Activated T-cell treated with anti-CD3 and anti-CD28 coated beads, Interleukin-2, amount 50 U/mL, for 1 hour (primary cell): ENCODE measurements at regions not wholly inside any gene's neighbourhood (a gene's known extent, or its start where the extent isn't known, plus 50 kb on each side); places are given as distances from the start of the nearest gene placed in this dataset.

Experiments used
- DNase-seq: peaks from one replicate; pipeline ENCODE4 v3.0.0-alpha.2; 2020

- DNase-seq, result no peak
Observed at GRCh38 chr15:91523596-91523995, 329.9 kb upstream of the SLCO3A1 start.

GRCh38 chr15:91524534-91524933, 329.0 kb upstream of the SLCO3A1 start:
- DNase-seq, result no peak

GRCh38 chr15:91525751-91526150, 327.8 kb upstream of the SLCO3A1 start:
- no peak for DNase-seq

- DNase-seq, result no peak
Observed at GRCh38 chr15:91526424-91526823, 327.1 kb upstream of the SLCO3A1 start.

GRCh38 chr15:91528801-91529200, 324.7 kb upstream of the SLCO3A1 start:
- no peak for DNase-seq

- no peak for DNase-seq
Observed at GRCh38 chr15:91529534-91529933, 324.0 kb upstream of the SLCO3A1 start.

- no peak for DNase-seq
Observed at GRCh38 chr15:91530279-91530678, 323.2 kb upstream of the SLCO3A1 start.

- no peak for DNase-seq
Observed at GRCh38 chr15:91530956-91531582, 322.4 kb upstream of the SLCO3A1 start.

- no peak for DNase-seq
Observed at GRCh38 chr15:91534235-91534634, 319.3 kb upstream of the SLCO3A1 start.

- no peak for DNase-seq
Observed at GRCh38 chr15:91534976-91535375, 318.5 kb upstream of the SLCO3A1 start.

- DNase-seq, result no peak
Observed at GRCh38 chr15:91535856-91536500, 317.5 kb upstream of the SLCO3A1 start.

GRCh38 chr15:91537856-91538255, 315.7 kb upstream of the SLCO3A1 start:
- no peak for DNase-seq

GRCh38 chr15:91538782-91539181, 314.7 kb upstream of the SLCO3A1 start:
- no peak for DNase-seq

GRCh38 chr15:91541286-91541685, 312.2 kb upstream of the SLCO3A1 start:
- DNase-seq, result no peak

GRCh38 chr15:91542226-91542625, 311.3 kb upstream of the SLCO3A1 start:
- no peak for DNase-seq

GRCh38 chr15:91547356-91547755, 306.2 kb upstream of the SLCO3A1 start:
- no peak for DNase-seq

- no peak for DNase-seq
Observed at GRCh38 chr15:91548549-91548948, 305.0 kb upstream of the SLCO3A1 start.

GRCh38 chr15:91549581-91549980, 303.9 kb upstream of the SLCO3A1 start:
- no peak for DNase-seq

- no peak for DNase-seq
Observed at GRCh38 chr15:91552555-91552954, 301.0 kb upstream of the SLCO3A1 start.

- DNase-seq, result no peak
Observed at GRCh38 chr15:91553196-91553854, 300.2 kb upstream of the SLCO3A1 start.

- no peak for DNase-seq
Observed at GRCh38 chr15:91555312-91555711, 298.2 kb upstream of the SLCO3A1 start.

- no peak for DNase-seq
Observed at GRCh38 chr15:91556926-91557325, 296.6 kb upstream of the SLCO3A1 start.

- DNase-seq, result no peak
Observed at GRCh38 chr15:91559066-91559465, 294.4 kb upstream of the SLCO3A1 start.

- DNase-seq, result no peak
Observed at GRCh38 chr15:91561371-91562100, 292.0 kb upstream of the SLCO3A1 start.
